ENCODE measurements at regions not wholly inside any gene's neighbourhood (a gene's known extent, or its start where the extent isn't known, plus 50 kb on each side); places are given as distances from the start of the nearest gene placed in this dataset.

GRCh38 chr14:25358330-25358729, 308.4 kb upstream of the STXBP6 start:
- TF ChIP-seq POLR2AphosphoS5 (IDR thresholded peaks at IDR 0.05; ENCODE audit: low read depth, low read length) (no peak), TAF1 (IDR thresholded peaks at IDR 0.05; ENCODE audit: borderline replicate concordance, insufficient read depth, low read length) (no peak), SIN3A (IDR thresholded peaks at IDR 0.05; ENCODE audit: borderline replicate concordance, insufficient read depth, low read length) (no peak), REST (IDR thresholded peaks at IDR 0.05; ENCODE audit: insufficient read depth in 1 of 2, low read depth in 2 of 2, low read length in 2 of 2) (no peak), FOXP2 (optimal IDR thresholded peaks at IDR 0.05; ENCODE audit: borderline replicate concordance, extremely low read depth, extremely low read length, insufficient read depth) (no peak)

DNA sequence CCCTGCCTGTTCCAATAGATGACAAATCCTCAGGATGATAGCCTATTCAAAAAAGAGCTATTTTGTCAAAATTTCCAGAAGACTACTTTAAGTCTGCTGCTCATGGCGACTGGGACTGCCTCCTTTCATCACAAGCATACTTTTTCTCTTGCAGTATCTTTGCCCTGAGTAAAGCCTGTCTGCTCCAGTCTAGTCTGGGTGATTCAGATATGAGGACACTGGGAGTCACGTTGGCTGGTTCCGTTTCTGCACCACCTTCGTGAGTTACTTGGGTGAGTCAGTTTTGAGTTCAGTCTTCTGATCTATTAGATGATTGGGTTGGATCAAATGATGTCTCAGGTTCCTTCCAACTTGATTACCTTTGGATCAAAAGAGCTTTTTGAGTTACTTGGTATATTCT, 301.3 kb upstream of the STXBP6 start:
- TF ChIP-seq REST (IDR thresholded peaks at IDR 0.05; ENCODE audit: insufficient read depth in 1 of 2, low read depth in 2 of 2, low read length in 2 of 2) (no peak), SIN3A (IDR thresholded peaks at IDR 0.05; ENCODE audit: borderline replicate concordance, insufficient read depth, low read length) (no peak), POLR2AphosphoS5 (IDR thresholded peaks at IDR 0.05; ENCODE audit: low read depth, low read length) (no peak), TAF1 (IDR thresholded peaks at IDR 0.05; ENCODE audit: borderline replicate concordance, insufficient read depth, low read length) (no peak), FOXP2 (optimal IDR thresholded peaks at IDR 0.05; ENCODE audit: borderline replicate concordance, extremely low read depth, extremely low read length, insufficient read depth) (no peak)

DNA sequence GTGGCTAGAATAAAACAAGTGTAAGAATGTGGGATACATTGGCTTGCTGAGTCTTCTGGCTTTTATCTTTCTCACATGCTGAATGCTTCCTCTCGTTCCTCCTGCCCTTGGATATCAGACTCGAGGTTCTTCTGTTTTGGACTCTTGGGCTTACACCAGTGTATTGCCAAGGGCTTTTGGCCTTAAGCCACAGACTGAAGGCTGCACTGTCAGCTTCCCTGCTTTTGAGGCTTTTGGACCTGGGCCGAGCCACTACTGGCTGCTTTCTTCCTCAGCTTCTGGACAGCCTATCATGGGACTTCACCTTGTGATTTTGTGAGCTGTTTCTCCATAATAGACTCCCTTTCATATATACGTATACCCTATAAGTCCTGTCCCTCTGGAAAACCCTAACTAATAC, 300.9 kb upstream of the STXBP6 start:
- TF ChIP-seq TAF1 (IDR thresholded peaks at IDR 0.05; ENCODE audit: borderline replicate concordance, insufficient read depth, low read length) (no peak), FOXP2 (optimal IDR thresholded peaks at IDR 0.05; ENCODE audit: borderline replicate concordance, extremely low read depth, extremely low read length, insufficient read depth) (no peak), POLR2AphosphoS5 (IDR thresholded peaks at IDR 0.05; ENCODE audit: low read depth, low read length) (no peak), REST (IDR thresholded peaks at IDR 0.05; ENCODE audit: insufficient read depth in 1 of 2, low read depth in 2 of 2, low read length in 2 of 2) (no peak), SIN3A (IDR thresholded peaks at IDR 0.05; ENCODE audit: borderline replicate concordance, insufficient read depth, low read length) (no peak)

DNA sequence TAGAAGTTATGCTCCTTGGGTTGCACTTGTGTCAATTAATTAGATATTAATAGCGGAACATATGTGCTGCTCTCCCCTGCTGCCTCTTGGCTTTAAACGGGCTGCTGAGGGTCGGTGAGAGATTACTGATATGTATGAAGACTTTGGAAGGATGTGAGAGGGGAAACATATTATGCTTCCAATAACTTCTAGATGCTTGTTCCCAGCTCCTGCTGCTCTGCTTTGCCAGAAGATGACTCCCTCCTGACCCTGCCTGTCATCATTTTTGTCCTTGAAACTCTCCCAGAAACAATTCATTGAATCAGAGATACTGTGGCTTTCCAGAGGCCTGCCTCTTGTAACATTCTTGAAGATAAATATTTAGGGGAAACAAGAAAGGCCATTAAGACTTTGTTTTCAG, 300.1 kb upstream of the STXBP6 start:
- TF ChIP-seq SIN3A (IDR thresholded peaks at IDR 0.05; ENCODE audit: borderline replicate concordance, insufficient read depth, low read length) (no peak), REST (IDR thresholded peaks at IDR 0.05; ENCODE audit: insufficient read depth in 1 of 2, low read depth in 2 of 2, low read length in 2 of 2) (no peak), TAF1 (IDR thresholded peaks at IDR 0.05; ENCODE audit: borderline replicate concordance, insufficient read depth, low read length) (no peak), FOXP2 (optimal IDR thresholded peaks at IDR 0.05; ENCODE audit: borderline replicate concordance, extremely low read depth, extremely low read length, insufficient read depth) (no peak), POLR2AphosphoS5 (IDR thresholded peaks at IDR 0.05; ENCODE audit: low read depth, low read length) (no peak)

DNA sequence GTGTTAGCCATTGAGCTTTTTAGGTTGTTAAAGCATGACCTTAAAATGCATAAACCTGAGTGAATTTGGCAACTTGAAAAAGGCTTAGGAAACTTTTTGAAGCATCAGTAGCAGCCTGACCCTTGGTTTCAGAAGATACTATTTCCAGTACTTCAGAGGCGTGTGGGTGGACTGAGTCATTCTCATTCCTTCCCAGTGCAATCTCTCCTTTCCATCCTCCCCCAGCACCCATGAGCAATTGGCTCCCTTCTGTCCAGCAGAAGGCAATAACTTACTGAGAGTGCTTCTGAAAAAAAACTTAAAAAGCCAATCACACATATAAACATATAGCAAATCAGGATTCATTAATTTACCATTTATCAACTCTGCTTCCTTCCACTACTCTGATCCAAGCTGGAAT, 299.3 kb upstream of the STXBP6 start:
- no peak for TF ChIP-seq REST (IDR thresholded peaks at IDR 0.05; ENCODE audit: insufficient read depth in 1 of 2, low read depth in 2 of 2, low read length in 2 of 2)
- TF ChIP-seq FOXP2 (optimal IDR thresholded peaks at IDR 0.05; ENCODE audit: borderline replicate concordance, extremely low read depth, extremely low read length, insufficient read depth): no peak
- no peak for TF ChIP-seq SIN3A (IDR thresholded peaks at IDR 0.05; ENCODE audit: borderline replicate concordance, insufficient read depth, low read length)
- no peak for TF ChIP-seq POLR2AphosphoS5 (IDR thresholded peaks at IDR 0.05; ENCODE audit: low read depth, low read length)
- TF ChIP-seq TAF1 (IDR thresholded peaks at IDR 0.05; ENCODE audit: borderline replicate concordance, insufficient read depth, low read length): no peak
